Psoas muscle (tissue), 7 donors: ENCODE measurements at regions not wholly inside any gene's neighbourhood (a gene's known extent, or its start where the extent isn't known, plus 50 kb on each side); places are given as distances from the start of the nearest gene placed in this dataset.

Experiments used
- ATAC-seq, 4 donors: fragments of 200-7000 bp; cut with Tn5 transposase; one replicate each; pipeline ENCODE4 v1.9.1; 2020; ENCODE audit warnings: moderate library complexity in 3 of 4, mild to moderate bottlenecking in 2 of 4
- DNase-seq, 2 donors: peaks; one replicate each; pipeline ENCODE4 v3.0.0-alpha.2; 2020
- H3K27ac ChIP-seq: fragments of 200-600 bp; one replicate; pipeline ENCODE4 v1.8.0; 2022
- H3K27me3 ChIP-seq, 3 donors: fragments of 200-600 bp in 1 of 3; one replicate each; pipeline versions ENCODE4 v1.6.1 to v1.8.0; 2013 to 2022; ENCODE audit warnings: low read length in 2 of 3, mild to moderate bottlenecking in 2 of 3, moderate library complexity in 1 of 3; ENCODE audit not compliant: insufficient read depth in 3 of 3
- H3K36me3 ChIP-seq, 2 donors: fragments of 200-600 bp in 1 of 2; one replicate each; pipeline versions ENCODE4 v1.6.1 to v1.8.0; 2013 to 2022; ENCODE audit warnings: low read depth in 1 of 2, mild to moderate bottlenecking in 1 of 2, moderate library complexity in 1 of 2; ENCODE audit not compliant: insufficient read depth in 1 of 2
- H3K4me1 ChIP-seq: fragments of 200-600 bp; one replicate; pipeline ENCODE4 v1.8.0; 2022
- H3K4me3 ChIP-seq: fragments of 200-600 bp; one replicate; pipeline ENCODE4 v1.8.0; 2022; ENCODE audit warnings: mild to moderate bottlenecking
- H3K9me3 ChIP-seq: fragments of 200-600 bp; one replicate; pipeline ENCODE4 v1.8.0; 2022
- CTCF ChIP-seq: fragments of 200-600 bp; IDR thresholded peaks from one replicate; pipeline ENCODE4 v1.8.0; 2022; ENCODE audit warnings: antibody characterized with exemption
- WGBS, 3 donors: extraction: QIAGEN DNeasy Blood & Tissue Kit; methylation state at CpG; one replicate each; pipeline versions ENCODE4 v1.1.6 to v1.1.7; 2013; 5-methylcytosine and 5-hydroxymethylcytosine counted together
- intact Hi-C, 2 donors: fragments of 100-400 bp; cut with DNase I; formaldehyde crosslinking; loops; one replicate each; pipeline versions ENCODE4 v1.11.0 to v1.14.2; 2022
- donor health status: healthy with polysubstance abuse.
- donor health status: DM: no; HTN: no; CAD: no; lungs with moderate emphysema.
- donor health status: Bipolar disorder and iron deficiency.
- donor health status: healthy.
- donor health status: DM: yes; HTN: yes; CAD: no.
- donor health status: DM: no; HTN: no; CAD: no.
- donor health status: DM: yes; HTN: yes; CAD: no.

DNA sequence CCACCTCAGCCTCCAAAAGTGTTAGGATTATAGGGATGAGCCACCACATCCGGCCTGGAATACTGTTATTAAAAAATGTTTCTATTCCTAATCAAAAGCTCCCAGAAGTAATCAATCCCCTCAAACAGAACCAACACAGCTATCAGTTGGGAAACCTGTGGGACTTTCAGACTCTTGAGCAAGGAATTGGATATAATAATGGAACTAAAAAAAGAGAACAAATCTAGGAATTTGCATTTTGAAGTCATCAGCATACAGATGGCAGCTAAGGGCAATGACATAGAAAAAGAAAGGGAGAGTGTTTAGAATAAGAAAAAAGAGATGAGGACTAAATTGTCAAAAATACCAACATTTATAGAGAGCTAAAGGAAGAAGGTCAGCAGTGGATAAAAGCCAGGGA lies 54.7 kb upstream of the AMN1 start:
- H3K27me3 ChIP-seq: no peaks in the 10 kb centered on the region
- H3K4me1 ChIP-seq: no peaks in the 10 kb centered on the region
- H3K27ac ChIP-seq: no peak overlapping the region
- WGBS, 3 donors: 86 to 93% (median 92%) methylated on average over 1 of the region's 1 CpG
- H3K4me3 ChIP-seq: no peak overlapping the region
- DNase-seq (no peak), ATAC-seq (no peak)
- TF ChIP-seq CTCF: no peak
- no peaks in the 10 kb centered on the region for H3K9me3 ChIP-seq
- intact Hi-C loops: no loop called here
- no peaks in the 10 kb centered on the region for H3K36me3 ChIP-seq

GRCh38 chr12:31781894-31782540 lies 53.2 kb upstream of the AMN1 start:
- no peak for TF ChIP-seq CTCF
- no peaks in the 10 kb centered on the region for H3K4me1 ChIP-seq
- no peaks in the 10 kb centered on the region for H3K27me3 ChIP-seq
- DNase-seq: no peak
- ATAC-seq: no peak
- no peak overlapping the region for H3K27ac ChIP-seq
- H3K4me3 ChIP-seq: no peak overlapping the region
- no peaks in the 10 kb centered on the region for H3K9me3 ChIP-seq
- intact Hi-C loops: no loop called here
- no peaks in the 10 kb centered on the region for H3K36me3 ChIP-seq
- 84 to 86% (median 84%) methylated on average over 17 of the region's 17 CpGs for WGBS, 3 donors

DNA sequence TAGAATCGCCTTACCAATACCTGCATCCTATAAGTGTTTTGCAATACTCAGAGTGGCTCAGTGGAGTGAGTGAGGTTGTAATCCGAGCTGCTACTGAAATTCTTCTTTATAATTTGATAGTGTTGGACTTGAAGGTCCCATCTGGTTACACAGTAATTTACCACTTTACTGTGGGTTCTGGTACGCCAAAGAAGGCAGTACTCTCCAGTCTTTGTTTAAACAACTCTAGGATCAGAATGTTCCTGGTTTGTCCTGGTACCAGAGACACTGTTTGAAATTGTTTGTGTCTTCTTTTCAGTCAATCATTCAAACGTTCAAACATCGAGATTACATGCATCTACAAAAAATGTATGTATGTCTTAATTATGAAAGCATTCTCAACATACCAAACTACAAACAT lies 51.3 kb upstream of the AMN1 start:
- intact Hi-C loops: no loop called here

GRCh38 chr12:31778687-31779086 lies 49.9 kb upstream of the AMN1 start:
- H3K27ac ChIP-seq: no peak overlapping the region
- H3K36me3 ChIP-seq: no peaks in the 10 kb centered on the region
- DNase-seq (no peak), ATAC-seq (no peak)
- WGBS, 3 donors: 70 to 71% (median 70%) methylated on average over 5 of the region's 5 CpGs
- TF ChIP-seq CTCF: no peak
- no peak overlapping the region for H3K4me3 ChIP-seq
- no peaks in the 10 kb centered on the region for H3K27me3 ChIP-seq
- H3K9me3 ChIP-seq: no peaks in the 10 kb centered on the region
- no peaks in the 10 kb centered on the region for H3K4me1 ChIP-seq
- intact Hi-C loops: no loop called here

More for the DNA sequence above, 51.3 kb upstream of the AMN1 start:
- ATAC-seq: no peak
- DNase-seq: no peak
- TF ChIP-seq CTCF: no peak
- Histone ChIP-seq H3K27me3 (no peaks in the 10 kb centered on the region), H3K9me3 (no peaks in the 10 kb centered on the region), H3K36me3 (no peaks in the 10 kb centered on the region), H3K4me3 (no peak overlapping the region), H3K4me1 (no peaks in the 10 kb centered on the region), H3K27ac (no peak overlapping the region)
- WGBS, 3 donors: 72 to 85% (median 79%) methylated on average over 5 of the region's 5 CpGs
